Neural progenitor cell (in vitro differentiated cells): ENCODE measurements at regions not wholly inside any gene's neighbourhood (a gene's known extent, or its start where the extent isn't known, plus 50 kb on each side); places are given as distances from the start of the nearest gene placed in this dataset.

Source experiments
- DNase-seq: peaks from one replicate; pipeline ENCODE4 v3.0.0-alpha.2; 2016; ENCODE audit warnings: low spot score
- H2AFZ ChIP-seq: fragments of 200-600 bp; sonication (generic); replicated peaks from 2 replicates; pipeline ENCODE4 v1.6.1; 2016; ENCODE audit warnings: antibody characterized with exemption
- H3F3A ChIP-seq: fragments of 200-600 bp; sonication (generic); 2 replicates; pipeline ENCODE4 v1.6.1; 2016; ENCODE audit warnings: antibody characterized with exemption, low read depth
- H3K27ac ChIP-seq: fragments of 200-600 bp; sonication (generic); 2 replicates; pipeline ENCODE4 v1.5.1; 2016; ENCODE audit warnings: mild to moderate bottlenecking
- H3K27me3 ChIP-seq: fragments of 200-600 bp; sonication (generic); 2 replicates; pipeline ENCODE4 v1.6.1; 2016; ENCODE audit warnings: mild to moderate bottlenecking, moderate library complexity
- H3K36me3 ChIP-seq: fragments of 200-600 bp; sonication (generic); 2 replicates; pipeline ENCODE4 v1.5.1; 2016
- H3K4me1 ChIP-seq: fragments of 200-600 bp; sonication (generic); 2 replicates; pipeline ENCODE4 v1.6.1; 2016; ENCODE audit warnings: mixed run types
- H3K4me2 ChIP-seq: fragments of 200-600 bp; sonication (generic); 2 replicates; pipeline ENCODE4 v1.6.1; 2016
- H3K4me3 ChIP-seq: fragments of 200-600 bp; sonication (generic); 2 replicates; pipeline ENCODE4 v1.5.1; 2016
- H3K79me2 ChIP-seq: fragments of 200-600 bp; sonication (generic); 2 replicates; pipeline ENCODE4 v1.6.1; 2016; ENCODE audit warnings: low read depth
- H3K9ac ChIP-seq: fragments of 200-600 bp; sonication (generic); 2 replicates; pipeline ENCODE4 v1.6.1; 2016
- H3K9me3 ChIP-seq: fragments of 200-600 bp; sonication (generic); 2 replicates; pipeline ENCODE4 v1.5.1; 2016; ENCODE audit warnings: low read depth
- H4K20me1 ChIP-seq: fragments of 200-600 bp; sonication (generic); 2 replicates; pipeline ENCODE4 v1.6.1; 2016; ENCODE audit warnings: low read depth
- H3K27ac Mint-ChIP-seq: 3 replicates; pipeline ENCODE4 v1.8.0; 2021; ENCODE audit warnings: mixed read lengths
- H3K27me3 Mint-ChIP-seq: 2 replicates; pipeline ENCODE4 v1.8.0; 2022; ENCODE audit warnings: low read depth, mild to moderate bottlenecking, inconsistent platforms, moderate library complexity, mixed read lengths; ENCODE audit not compliant: insufficient read depth
- H3K36me3 Mint-ChIP-seq: 3 replicates; pipeline ENCODE4 v1.8.0; 2021; ENCODE audit warnings: mixed read lengths
- H3K4me1 Mint-ChIP-seq: 3 replicates; pipeline ENCODE4 v1.8.0; 2021; ENCODE audit warnings: mixed read lengths
- H3K4me3 Mint-ChIP-seq: 3 replicates; pipeline ENCODE4 v1.8.0; 2021; ENCODE audit warnings: mild to moderate bottlenecking, moderate library complexity, mixed read lengths
- H3K9me3 Mint-ChIP-seq: 3 replicates; pipeline ENCODE4 v1.8.0; 2020; ENCODE audit warnings: mixed read lengths
- CTCF ChIP-seq: fragments of 200-600 bp; sonication (generic); IDR thresholded peaks from 2 replicates; pipeline ENCODE4 v1.5.1; 2017; ENCODE audit warnings: antibody characterized with exemption, mild to moderate bottlenecking
- EZH2 ChIP-seq: fragments of 200-600 bp; sonication (generic); IDR thresholded peaks from 2 replicates; pipeline ENCODE4 v1.6.1; 2017; ENCODE audit warnings: antibody characterized with exemption, mild to moderate bottlenecking, moderate library complexity
- EZH2phosphoT487 ChIP-seq: fragments of 200-600 bp; sonication (generic); IDR thresholded peaks from 2 replicates; pipeline ENCODE4 v1.6.1; 2017; ENCODE audit warnings: antibody characterized with exemption

GRCh38 chr21:25491267-25491666 lies 116.0 kb downstream of the MRPL39 start:
- Histone ChIP-seq H3K4me2 (no peak overlapping the region), H3K27me3 (no peaks in the 10 kb centered on the region), H3K4me3 (no peak overlapping the region), H3K36me3 (no peaks in the 10 kb centered on the region), H3K79me2 (no peaks in the 10 kb centered on the region), H3K9me3 (no peaks in the 10 kb centered on the region), H3F3A (no peaks in the 10 kb centered on the region), H4K20me1 (no peaks in the 10 kb centered on the region), H3K9ac (no peak overlapping the region), H2AFZ (no peak overlapping the region), H3K4me1 (no peaks in the 10 kb centered on the region), H3K27ac (no peak overlapping the region)
- DNase-seq = no peak
- TF ChIP-seq EZH2 (no peak), CTCF (no peak), EZH2phosphoT487 (no peak)
- Mint-ChIP-seq H3K4me3 (no peak overlapping the region), H3K36me3 (no peaks in the 10 kb centered on the region), H3K9me3 (no peaks in the 10 kb centered on the region), H3K27me3 (peaks cover 2% of the 10 kb centered on the region), H3K4me1 (no peaks in the 10 kb centered on the region), H3K27ac (no peak overlapping the region)

DNA sequence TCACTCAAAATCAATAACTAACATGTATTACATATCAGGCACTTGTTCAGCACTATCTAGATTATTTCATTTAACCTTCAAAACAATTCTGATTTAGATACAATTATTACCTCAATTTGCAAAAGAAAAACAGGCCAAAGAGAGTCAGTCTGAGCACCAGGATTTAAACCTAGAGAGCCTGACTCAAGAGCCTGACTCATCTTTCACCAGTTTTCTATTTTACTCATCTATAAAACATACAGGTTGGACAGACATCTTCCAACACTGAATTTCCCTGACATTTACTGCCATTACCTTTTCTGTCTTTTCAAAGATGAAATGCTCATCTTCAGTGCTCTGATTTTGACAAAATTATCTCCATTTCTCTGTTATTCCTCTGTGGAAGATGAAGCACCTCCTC lies 116.5 kb downstream of the MRPL39 start:
- Histone ChIP-seq H3K36me3 (no peaks in the 10 kb centered on the region), H3K4me3 (no peak overlapping the region), H3F3A (no peaks in the 10 kb centered on the region), H2AFZ (no peak overlapping the region), H3K4me1 (no peaks in the 10 kb centered on the region), H3K27ac (no peak overlapping the region), H3K9me3 (no peaks in the 10 kb centered on the region), H3K27me3 (no peaks in the 10 kb centered on the region), H3K4me2 (no peak overlapping the region), H3K79me2 (no peaks in the 10 kb centered on the region), H3K9ac (no peak overlapping the region), H4K20me1 (no peaks in the 10 kb centered on the region)
- TF ChIP-seq EZH2phosphoT487 = no peak
- no peak for TF ChIP-seq CTCF
- TF ChIP-seq EZH2 = no peak
- no peak for DNase-seq
- Mint-ChIP-seq H3K9me3 (no peaks in the 10 kb centered on the region), H3K36me3 (no peaks in the 10 kb centered on the region), H3K27ac (no peak overlapping the region), H3K4me1 (no peaks in the 10 kb centered on the region), H3K27me3 (peaks cover 2% of the 10 kb centered on the region), H3K4me3 (no peak overlapping the region)

GRCh38 chr21:25489673-25490072 lies 117.6 kb downstream of the MRPL39 start:
- no peak overlapping the region for H3K4me3 ChIP-seq
- no peaks in the 10 kb centered on the region for H3K36me3 ChIP-seq
- TF ChIP-seq CTCF (no peak), EZH2phosphoT487 (no peak), EZH2 (no peak)
- H3K9ac ChIP-seq = no peak overlapping the region
- Mint-ChIP-seq H3K9me3 (no peaks in the 10 kb centered on the region), H3K27ac (no peak overlapping the region), H3K4me1 (no peaks in the 10 kb centered on the region), H3K36me3 (no peaks in the 10 kb centered on the region), H3K4me3 (no peak overlapping the region), H3K27me3 (peaks cover 2% of the 10 kb centered on the region)
- H2AFZ ChIP-seq = no peak overlapping the region
- H3K9me3 ChIP-seq = no peaks in the 10 kb centered on the region
- DNase-seq = no peak
- H3F3A ChIP-seq = no peaks in the 10 kb centered on the region
- H4K20me1 ChIP-seq = no peaks in the 10 kb centered on the region
- no peaks in the 10 kb centered on the region for H3K27me3 ChIP-seq
- H3K4me2 ChIP-seq = no peak overlapping the region
- no peaks in the 10 kb centered on the region for H3K79me2 ChIP-seq
- H3K27ac ChIP-seq = no peak overlapping the region
- no peaks in the 10 kb centered on the region for H3K4me1 ChIP-seq
